Tibial nerve (tissue), 3 donors: ENCODE measurements at regions not wholly inside any gene's neighbourhood (a gene's known extent, or its start where the extent isn't known, plus 50 kb on each side); places are given as distances from the start of the nearest gene placed in this dataset.

Source experiments
- POLR2A ChIP-seq, 2 donors: fragments of 450-650 bp; IDR thresholded peaks; one replicate each; pipeline ENCODE4 v1.6.1; 2017; ENCODE audit warnings: antibody characterized with exemption in 2 of 2, mild to moderate bottlenecking in 2 of 2, moderate library complexity in 2 of 2
- TF ChIP-seq, protein P1 (sequence below), 5 experiments: fragments of 200-600 bp in 3 of 5; fragments of 450-650 bp in 2 of 5; sonication (generic) in 3 of 5; IDR thresholded peaks; one replicate each; pipeline ENCODE4 v1.5.1; 2016 to 2019; ENCODE audit warnings: antibody characterized with exemption in 5 of 5, mild to moderate bottlenecking in 3 of 5, moderate library complexity in 2 of 5

- TF ChIP-seq, protein P1, sequence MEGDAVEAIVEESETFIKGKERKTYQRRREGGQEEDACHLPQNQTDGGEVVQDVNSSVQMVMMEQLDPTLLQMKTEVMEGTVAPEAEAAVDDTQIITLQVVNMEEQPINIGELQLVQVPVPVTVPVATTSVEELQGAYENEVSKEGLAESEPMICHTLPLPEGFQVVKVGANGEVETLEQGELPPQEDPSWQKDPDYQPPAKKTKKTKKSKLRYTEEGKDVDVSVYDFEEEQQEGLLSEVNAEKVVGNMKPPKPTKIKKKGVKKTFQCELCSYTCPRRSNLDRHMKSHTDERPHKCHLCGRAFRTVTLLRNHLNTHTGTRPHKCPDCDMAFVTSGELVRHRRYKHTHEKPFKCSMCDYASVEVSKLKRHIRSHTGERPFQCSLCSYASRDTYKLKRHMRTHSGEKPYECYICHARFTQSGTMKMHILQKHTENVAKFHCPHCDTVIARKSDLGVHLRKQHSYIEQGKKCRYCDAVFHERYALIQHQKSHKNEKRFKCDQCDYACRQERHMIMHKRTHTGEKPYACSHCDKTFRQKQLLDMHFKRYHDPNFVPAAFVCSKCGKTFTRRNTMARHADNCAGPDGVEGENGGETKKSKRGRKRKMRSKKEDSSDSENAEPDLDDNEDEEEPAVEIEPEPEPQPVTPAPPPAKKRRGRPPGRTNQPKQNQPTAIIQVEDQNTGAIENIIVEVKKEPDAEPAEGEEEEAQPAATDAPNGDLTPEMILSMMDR (IDR thresholded peaks at IDR 0.05): no peak
- TF ChIP-seq POLR2A (IDR thresholded peaks at IDR 0.05): no peak
Measured at GRCh38 chr5:145280214-145280613, 554.9 kb downstream of the PRELID2 start.
